ENCODE measurements at regions not wholly inside any gene's neighbourhood (a gene's known extent, or its start where the extent isn't known, plus 50 kb on each side); places are given as distances from the start of the nearest gene placed in this dataset.

GRCh38 chr12:88298761-88299242 lies 156.7 kb downstream of the TMTC3 start:
- TF ChIP-seq CTCF (IDR thresholded peaks at IDR 0.05; ENCODE audit: control insufficient read depth, extremely low read depth, insufficient read depth), result no peak
- H3K4me3 ChIP-seq (ENCODE audit: low read depth, low read length), result no peak overlapping the region
- peak; percentile 69 for DNase-seq (ENCODE audit: low read depth)

DNA sequence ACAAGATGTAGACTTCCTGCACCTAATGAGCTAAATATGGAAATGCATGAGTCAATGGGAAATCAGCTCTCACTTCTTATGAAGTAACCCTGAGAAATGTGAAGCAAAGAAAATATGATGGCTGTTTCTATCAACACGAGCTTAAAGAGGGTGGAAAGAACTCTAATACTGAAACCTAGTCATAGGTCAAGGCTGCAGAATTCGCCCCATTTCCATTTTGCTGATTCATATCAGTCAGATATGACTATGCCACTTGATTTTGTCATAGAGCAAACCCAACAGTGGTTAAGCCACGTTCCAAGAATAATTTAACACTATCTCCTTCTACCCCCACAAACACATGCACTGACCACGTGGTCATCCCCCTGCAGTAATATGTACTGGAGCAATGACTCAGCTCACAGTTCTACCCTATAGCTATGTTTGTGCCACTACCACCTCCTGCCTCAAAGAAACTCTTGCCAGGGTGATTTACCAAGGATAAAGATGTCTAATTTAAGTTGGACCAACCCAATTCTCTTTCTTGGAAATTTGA lies 157.5 kb downstream of the TMTC3 start:
- no peak for DNase-seq (ENCODE audit: low read depth)
- no peak for TF ChIP-seq CTCF (IDR thresholded peaks at IDR 0.05; ENCODE audit: control insufficient read depth, extremely low read depth, insufficient read depth)
- H3K4me3 ChIP-seq (ENCODE audit: low read depth, low read length), result no peak overlapping the region

DNA sequence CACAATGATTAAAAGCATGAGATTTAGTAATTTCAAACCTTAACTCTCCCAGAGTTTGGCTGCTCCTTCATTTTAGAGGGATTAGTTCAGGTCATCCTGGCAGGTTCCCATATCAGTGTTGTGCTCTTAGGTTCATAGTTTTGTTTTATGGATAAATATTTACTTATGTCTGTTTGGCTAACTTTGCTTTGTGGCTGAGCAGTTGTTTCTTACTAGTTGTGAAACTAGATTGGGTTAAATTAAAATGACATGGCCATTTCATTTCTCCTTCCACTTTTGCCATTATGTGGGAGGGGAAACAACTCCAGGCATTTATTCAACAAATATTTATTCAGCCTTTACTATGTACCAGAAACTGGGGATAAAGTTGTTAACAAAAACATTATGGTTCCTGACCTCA lies 158.8 kb downstream of the TMTC3 start:
- peak; percentile 95 for DNase-seq (ENCODE audit: low read depth)

GRCh38 chr12:88303335-88303734 lies 161.2 kb downstream of the TMTC3 start:
- DNase-seq (ENCODE audit: low read depth), result no peak
- H3K4me3 ChIP-seq (ENCODE audit: low read depth, low read length), result no peak overlapping the region
- TF ChIP-seq CTCF (IDR thresholded peaks at IDR 0.05; ENCODE audit: control insufficient read depth, extremely low read depth, insufficient read depth), result no peak

More for the DNA sequence above, 158.8 kb downstream of the TMTC3 start:
- no peak overlapping the region for H3K4me3 ChIP-seq (ENCODE audit: low read depth, low read length)
- TF ChIP-seq CTCF (IDR thresholded peaks at IDR 0.05; ENCODE audit: control insufficient read depth, extremely low read depth, insufficient read depth), result no peak

GRCh38 chr12:88305254-88305890 lies 163.3 kb downstream of the TMTC3 start:
- TF ChIP-seq CTCF (IDR thresholded peaks at IDR 0.05; ENCODE audit: control insufficient read depth, extremely low read depth, insufficient read depth), result no peak
- no peak overlapping the region for H3K4me3 ChIP-seq (ENCODE audit: low read depth, low read length)
- no peak for DNase-seq (ENCODE audit: low read depth)

GRCh38 chr12:88306471-88307069 lies 164.5 kb downstream of the TMTC3 start:
- H3K4me3 ChIP-seq (ENCODE audit: low read depth, low read length), result no peak overlapping the region
- TF ChIP-seq CTCF (IDR thresholded peaks at IDR 0.05; ENCODE audit: control insufficient read depth, extremely low read depth, insufficient read depth), result no peak
- peak; percentile 51 for DNase-seq (ENCODE audit: low read depth)
